Stomach (tissue), 8 donors: ENCODE measurements at regions not wholly inside any gene's neighbourhood (a gene's known extent, or its start where the extent isn't known, plus 50 kb on each side); places are given as distances from the start of the nearest gene placed in this dataset.

Experiments
- DNase-seq, 2 donors: peaks; one replicate each; pipeline versions ENCODE4 v3.0.0 to v3.0.0-alpha.2; 2013 to 2019
- H3K27ac ChIP-seq, 5 donors: fragments of 200-600 bp in 4 of 5; sonication (generic) in 4 of 5; one replicate each; pipeline ENCODE4 v1.5.1; 2013 to 2019; ENCODE audit warnings: mild to moderate bottlenecking in 1 of 5, moderate library complexity in 1 of 5
- H3K27me3 ChIP-seq, 3 donors: fragments of 200-600 bp; sonication (generic); one replicate each; pipeline ENCODE4 v1.5.1; 2017 to 2019; ENCODE audit warnings: mixed run types in 1 of 3
- H3K36me3 ChIP-seq, 4 donors: fragments of 200-600 bp; sonication (generic); 1 replicate in 3 of 4; 2 replicates in 1 of 4; pipeline ENCODE4 v1.5.1; 2016 to 2019
- H3K4me1 ChIP-seq, 4 donors: fragments of 200-600 bp; sonication (generic); one replicate each; pipeline ENCODE4 v1.5.1; 2016 to 2019
- H3K4me3 ChIP-seq, 4 donors: fragments of 200-600 bp; sonication (generic) in 3 of 4; one replicate each; pipeline ENCODE4 v1.5.1; 2016 to 2019; ENCODE audit warnings: mild to moderate bottlenecking in 1 of 4
- H3K9me3 ChIP-seq, 4 donors: fragments of 200-600 bp; sonication (generic); one replicate each; pipeline ENCODE4 v1.5.1; 2016 to 2019
- EP300 ChIP-seq: sonication (generic); formaldehyde crosslinking; IDR thresholded peaks from one replicate; pipeline ENCODE4 v1.6.1; 2017; ENCODE audit warnings: antibody characterized with exemption
- POLR2A ChIP-seq, 4 donors: fragments of 450-650 bp; IDR thresholded peaks; one replicate each; pipeline ENCODE4 v1.6.1; 2016; ENCODE audit warnings: antibody characterized with exemption in 4 of 4, control low read depth in 2 of 4, mild to moderate bottlenecking in 1 of 4, moderate library complexity in 1 of 4
- POLR2AphosphoS5 ChIP-seq, 3 donors: sonication (generic); formaldehyde crosslinking; IDR thresholded peaks; one replicate each; pipeline ENCODE4 v1.6.1; 2016; ENCODE audit warnings: antibody characterized with exemption in 3 of 3
- WGBS, 5 donors: extraction: QIAGEN DNeasy Blood & Tissue Kit in 3 of 5; methylation state at CpG; one replicate each; pipeline versions ENCODE4 v1.1.5 to v1.1.7; 2013 to 2018; 5-methylcytosine and 5-hydroxymethylcytosine counted together
- intact Hi-C: fragments of 100-400 bp; cut with DNase I; formaldehyde crosslinking; loops from one replicate; pipeline ENCODE4 v1.15.1; 2023; ENCODE audit warnings: low total_unique reads
- TF ChIP-seq, protein P1 (sequence below), 7 experiments: fragments of 450-650 bp in 4 of 7; fragments of 200-600 bp in 3 of 7; sonication (generic) in 3 of 7; IDR thresholded peaks; one replicate each; pipeline ENCODE4 v1.5.1; 2016 to 2019; ENCODE audit warnings: antibody characterized with exemption in 7 of 7, control low read depth in 2 of 7, mild to moderate bottlenecking in 1 of 7
- donor health status: healthy with polysubstance abuse.
- donor health status: Bipolar disorder and iron deficiency.
- donor health status: healthy.

DNA sequence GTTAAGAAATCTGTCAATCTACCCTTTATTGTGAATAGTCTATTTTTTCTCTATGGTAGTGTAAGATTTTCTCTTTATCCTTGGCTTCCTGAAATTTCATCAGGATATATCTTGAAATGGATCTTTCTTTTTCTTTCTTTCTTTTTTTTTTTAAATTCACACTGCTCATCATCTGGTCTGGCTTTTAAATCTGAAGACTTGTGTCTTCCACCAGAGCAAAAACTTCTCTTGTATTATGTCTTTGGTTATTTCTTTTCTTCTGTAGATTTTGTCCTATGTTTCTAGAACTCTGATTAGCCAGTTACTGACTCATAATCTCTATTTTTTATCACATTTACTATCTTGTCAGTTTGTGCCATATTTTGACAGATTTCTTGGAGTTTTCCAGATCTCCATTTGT is 133.8 kb upstream of the LMO4 start:
- H3K9me3 ChIP-seq = peaks cover 0 to 14% (median 0%) of the 10 kb centered on the region in 4 donors
- H3K4me1 ChIP-seq = no peaks in the 10 kb centered on the region
- no peak overlapping the region for H3K4me3 ChIP-seq
- TF ChIP-seq EP300 (no peak), POLR2AphosphoS5 (IDR thresholded peaks at IDR 0.05) (no peak), POLR2A (IDR thresholded peaks at IDR 0.05) (no peak)
- TF ChIP-seq, protein P1, sequence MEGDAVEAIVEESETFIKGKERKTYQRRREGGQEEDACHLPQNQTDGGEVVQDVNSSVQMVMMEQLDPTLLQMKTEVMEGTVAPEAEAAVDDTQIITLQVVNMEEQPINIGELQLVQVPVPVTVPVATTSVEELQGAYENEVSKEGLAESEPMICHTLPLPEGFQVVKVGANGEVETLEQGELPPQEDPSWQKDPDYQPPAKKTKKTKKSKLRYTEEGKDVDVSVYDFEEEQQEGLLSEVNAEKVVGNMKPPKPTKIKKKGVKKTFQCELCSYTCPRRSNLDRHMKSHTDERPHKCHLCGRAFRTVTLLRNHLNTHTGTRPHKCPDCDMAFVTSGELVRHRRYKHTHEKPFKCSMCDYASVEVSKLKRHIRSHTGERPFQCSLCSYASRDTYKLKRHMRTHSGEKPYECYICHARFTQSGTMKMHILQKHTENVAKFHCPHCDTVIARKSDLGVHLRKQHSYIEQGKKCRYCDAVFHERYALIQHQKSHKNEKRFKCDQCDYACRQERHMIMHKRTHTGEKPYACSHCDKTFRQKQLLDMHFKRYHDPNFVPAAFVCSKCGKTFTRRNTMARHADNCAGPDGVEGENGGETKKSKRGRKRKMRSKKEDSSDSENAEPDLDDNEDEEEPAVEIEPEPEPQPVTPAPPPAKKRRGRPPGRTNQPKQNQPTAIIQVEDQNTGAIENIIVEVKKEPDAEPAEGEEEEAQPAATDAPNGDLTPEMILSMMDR (IDR thresholded peaks at IDR 0.05) = no peak
- H3K27ac ChIP-seq = no peak overlapping the region
- intact Hi-C loops = no loop called here
- no peaks in the 10 kb centered on the region for H3K36me3 ChIP-seq
- H3K27me3 ChIP-seq = no peaks in the 10 kb centered on the region
- no peak for DNase-seq

DNA sequence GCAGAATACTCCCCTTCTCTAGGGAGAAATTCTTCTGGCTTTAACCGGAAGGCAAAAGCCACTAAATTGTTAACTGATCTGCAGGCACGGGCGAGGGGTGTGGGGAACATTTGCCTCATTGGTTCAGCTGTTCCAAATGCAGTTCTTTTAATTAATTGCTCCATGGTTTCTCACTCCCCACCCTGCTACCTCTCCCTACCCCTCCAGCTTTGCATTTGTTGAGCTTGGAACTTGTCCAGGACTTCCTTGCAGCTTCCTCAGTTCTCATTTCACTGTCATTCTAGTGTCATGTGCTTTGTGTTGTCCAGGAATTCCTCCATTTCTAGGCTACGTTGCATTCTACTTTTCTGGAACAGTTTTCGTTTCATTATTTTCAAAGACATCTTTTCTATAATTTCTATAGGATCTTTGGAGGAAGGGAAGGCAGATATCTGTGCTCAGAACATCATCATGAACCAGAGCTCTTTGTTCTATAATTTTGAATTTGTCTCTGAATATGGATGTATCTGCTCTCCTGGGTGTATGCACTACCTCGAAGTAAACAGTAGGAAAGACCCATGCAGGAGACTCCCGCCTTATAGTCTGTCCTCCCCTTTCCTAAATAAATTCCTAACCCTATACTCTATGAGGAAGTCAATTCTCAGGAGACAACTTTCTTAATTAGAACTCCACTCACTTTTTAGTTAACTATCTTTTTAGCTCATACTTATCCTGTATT is 132.4 kb upstream of the LMO4 start:
- Histone ChIP-seq H3K9me3 (peaks cover 0 to 14% (median 0%) of the 10 kb centered on the region in 4 donors), H3K4me1 (no peaks in the 10 kb centered on the region), H3K36me3 (no peaks in the 10 kb centered on the region), H3K27ac (no peak overlapping the region), H3K27me3 (no peaks in the 10 kb centered on the region), H3K4me3 (no peak overlapping the region)
- WGBS, 5 donors = 82 to 84% (median 82%) methylated on average over 7 of the region's 7 CpGs
- no peak for DNase-seq
- intact Hi-C loops = no loop called here
- TF ChIP-seq, protein P1 (IDR thresholded peaks at IDR 0.05) = no peak
- TF ChIP-seq POLR2A (IDR thresholded peaks at IDR 0.05) (no peak), POLR2AphosphoS5 (IDR thresholded peaks at IDR 0.05) (no peak), EP300 (no peak)

DNA sequence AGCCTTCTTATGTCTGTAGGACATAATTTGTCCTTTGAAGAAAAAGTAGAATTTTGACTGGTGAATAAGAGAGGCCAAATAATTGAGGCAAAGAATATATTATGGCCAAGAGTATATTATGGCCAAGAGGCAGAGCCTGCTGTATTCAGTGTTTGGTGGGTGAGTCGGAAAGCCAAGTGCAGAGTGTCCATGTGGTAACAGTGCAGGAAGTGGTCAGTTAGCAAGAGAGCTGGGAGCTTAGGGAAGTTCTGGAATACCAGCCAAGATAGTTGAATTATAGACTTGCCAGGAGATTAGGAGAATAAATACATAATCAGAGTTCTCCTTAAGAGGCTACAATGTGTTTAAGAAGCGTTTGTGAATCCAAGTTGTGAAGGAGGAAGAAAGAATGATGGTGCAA is 131.5 kb upstream of the LMO4 start:
- 33 to 48% (median 45%) methylated on average over 2 of the region's 2 CpGs for WGBS, 5 donors
- intact Hi-C loops = no loop called here
- H3K9me3 ChIP-seq = peaks cover 0 to 14% (median 0%) of the 10 kb centered on the region in 4 donors

DNA sequence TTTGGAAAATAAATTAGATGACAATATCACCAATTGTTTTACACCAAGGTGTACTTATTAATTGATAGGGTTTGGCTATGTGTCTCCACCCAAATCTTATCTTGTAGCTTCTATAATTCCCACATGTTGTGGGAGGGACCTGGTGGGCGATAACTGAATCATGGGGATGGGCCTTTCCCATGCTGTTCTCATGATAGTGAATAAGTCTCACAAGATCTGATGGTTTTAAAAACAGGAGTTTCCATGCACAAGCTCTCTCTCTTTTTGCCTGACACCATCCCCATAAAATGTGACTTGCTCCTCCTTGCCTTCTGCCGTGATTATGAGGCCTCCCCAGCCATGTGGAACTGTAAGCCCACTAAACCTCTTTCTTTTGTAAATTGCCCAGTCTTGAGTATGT is 131.0 kb upstream of the LMO4 start:
- Histone ChIP-seq H3K27me3 (peaks cover 0 to 3% (median 0%) of the 10 kb centered on the region in 3 donors), H3K4me3 (no peak overlapping the region), H3K27ac (no peak overlapping the region), H3K36me3 (no peaks in the 10 kb centered on the region), H3K9me3 (peaks cover 0 to 14% (median 0%) of the 10 kb centered on the region in 4 donors), H3K4me1 (no peaks in the 10 kb centered on the region)
- no peak for DNase-seq
- 66 to 88% (median 83%) methylated on average over 2 of the region's 2 CpGs for WGBS, 5 donors
- TF ChIP-seq POLR2A (IDR thresholded peaks at IDR 0.05) = no peak
- TF ChIP-seq, protein P1 (IDR thresholded peaks at IDR 0.05) = no peak
- TF ChIP-seq POLR2AphosphoS5 (IDR thresholded peaks at IDR 0.05) = no peak
- no peak for TF ChIP-seq EP300
- intact Hi-C loops = no loop called here

More for the DNA sequence above, 131.5 kb upstream of the LMO4 start:
- H3K4me1 ChIP-seq = no peaks in the 10 kb centered on the region
- no peaks in the 10 kb centered on the region for H3K36me3 ChIP-seq
- no peak for DNase-seq
- no peak overlapping the region for H3K4me3 ChIP-seq
- H3K27me3 ChIP-seq = no peaks in the 10 kb centered on the region
- TF ChIP-seq EP300 (no peak), POLR2AphosphoS5 (IDR thresholded peaks at IDR 0.05) (no peak), POLR2A (IDR thresholded peaks at IDR 0.05) (no peak)
- TF ChIP-seq, protein P1 (IDR thresholded peaks at IDR 0.05) = no peak
- H3K27ac ChIP-seq = no peak overlapping the region
